Heart right ventricle (tissue), 16 donors: ENCODE measurements at regions not wholly inside any gene's neighbourhood (a gene's known extent, or its start where the extent isn't known, plus 50 kb on each side); places are given as distances from the start of the nearest gene placed in this dataset.

ENCODE experiments used
- ATAC-seq, 8 donors: fragments of 200-7000 bp; cut with Tn5 transposase; one replicate each; pipeline ENCODE4 v1.9.1; 2020; ENCODE audit warnings: mild to moderate bottlenecking in 8 of 8, moderate library complexity in 8 of 8, moderate number of reproducible peaks in 1 of 8
- DNase-seq, 2 donors: peaks; one replicate each; pipeline ENCODE4 v3.0.0-alpha.2; 2020
- H3K27ac ChIP-seq, 10 donors: fragments of 200-600 bp; sonication (generic) in 2 of 10; one replicate each; pipeline versions ENCODE4 v1.5.0 to v1.8.0; 2020 to 2022; ENCODE audit warnings: mild to moderate bottlenecking in 3 of 10
- H3K27me3 ChIP-seq, 7 donors: fragments of 200-600 bp; one replicate each; pipeline ENCODE4 v1.8.0; 2021 to 2022; ENCODE audit warnings: mild to moderate bottlenecking in 2 of 7
- H3K36me3 ChIP-seq, 9 donors: fragments of 200-600 bp; sonication (generic) in 1 of 9; one replicate each; pipeline versions ENCODE4 v1.5.0 to v1.8.0; 2020 to 2022; ENCODE audit warnings: mild to moderate bottlenecking in 2 of 9
- H3K4me1 ChIP-seq, 9 donors: fragments of 200-600 bp; sonication (generic) in 1 of 9; one replicate each; pipeline versions ENCODE4 v1.5.0 to v1.8.0; 2020 to 2022; ENCODE audit warnings: mild to moderate bottlenecking in 4 of 9
- H3K4me3 ChIP-seq, 10 donors: fragments of 200-600 bp; sonication (generic) in 2 of 10; one replicate each; pipeline versions ENCODE4 v1.5.0 to v1.8.0; 2020 to 2022; ENCODE audit warnings: mild to moderate bottlenecking in 7 of 10, moderate library complexity in 2 of 10
- H3K9me3 ChIP-seq, 11 donors: fragments of 200-600 bp in 10 of 11; sonication (generic) in 2 of 11; one replicate each; pipeline versions ENCODE4 v1.5.0 to v1.8.0; 2013 to 2022; ENCODE audit warnings: mild to moderate bottlenecking in 2 of 11, control low read depth in 1 of 11, moderate library complexity in 1 of 11
- CTCF ChIP-seq, 9 donors: fragments of 200-600 bp; sonication (generic) in 2 of 9; IDR thresholded peaks; one replicate each; pipeline versions ENCODE4 v1.5.0 to v1.8.0; 2021 to 2022; ENCODE audit warnings: antibody characterized with exemption in 9 of 9, mild to moderate bottlenecking in 5 of 9, moderate library complexity in 1 of 9
- WGBS, 2 donors: extraction: QIAGEN DNeasy Blood & Tissue Kit; methylation state at CpG; one replicate each; pipeline ENCODE4 v1.1.7; 2013; ENCODE audit warnings: inconsistent platforms in 1 of 2; 5-methylcytosine and 5-hydroxymethylcytosine counted together
- intact Hi-C, 10 donors: fragments of 100-400 bp; cut with DNase I; formaldehyde crosslinking; loops; one replicate each; pipeline versions ENCODE4 v1.11.1 to v1.14.2; 2022
- donor health status: Arrhythmogenic right ventricular cardiomyopathy.
- donor health status: ischemic (EF 13 %, LVEDD 7.1; RV severe dilation, severe dysfunction).
- donor health status: healthy with polysubstance abuse.
- donor health status: DM: no; HTN: yes; CAD: no.
- donor health status: DM: no; HTN: no; CAD: no.
- donor health status: ischemic (EF 25% LVEDD 6.9; RV normal size, moderate dysfunction).
- donor health status: ischemic (EF 25% LVEDD 5.7; RV mildly dilated, moderate dysfunction).
- donor health status: healthy.
- donor health status: DM: yes; HTN: yes; CAD: no.
- donor health status: Ischemic cardiomyopathy.
- donor health status: ischemic (EF 35%, LVEDD 5.7; RV mildly dilated, moderate dysfunction).
- donor health status: nonischemic (EF 11% LVEDD 7.7; RV severe dilation, severe dysfunction).
- donor health status: DM: yes; HTN: yes; CAD: no.
- donor health status: PGD.
- donor health status: ischemic (EF 29% LVEDD 5.4; RV normal size, mild dysfunction).
- donor health status: nonischemic (EF 23%, LVEDD 6.1; RV moderate dilation, normal function).

GRCh38 chr2:76469066-76469465 is 758.4 kb upstream of the GCFC2 start:
- no peak overlapping the region for H3K4me3 ChIP-seq
- 62 to 63% methylated on average over 4 of the region's 4 CpGs for WGBS, 2 donors
- no peak overlapping the region for H3K27ac ChIP-seq
- H3K27me3 ChIP-seq = no peaks in the 10 kb centered on the region
- no peak for DNase-seq
- no peaks in the 10 kb centered on the region for H3K36me3 ChIP-seq
- H3K9me3 ChIP-seq = peaks cover 0 to 16% (median 0%) of the 10 kb centered on the region in 11 donors
- intact Hi-C loops = loop anchor here in 1 of 10 donors (10.0 kb wide), 1 partner anchor 264 kb away; no protein-coding TSS in a partner anchor
- no peak for ATAC-seq
- no peak for TF ChIP-seq CTCF (IDR thresholded peaks at IDR 0.05)
- no peaks in the 10 kb centered on the region for H3K4me1 ChIP-seq

- no peak for DNase-seq
- no peak overlapping the region for H3K4me3 ChIP-seq
- H3K27me3 ChIP-seq = no peaks in the 10 kb centered on the region
- peaks cover 0 to 13% (median 0%) of the 10 kb centered on the region in 11 donors for H3K9me3 ChIP-seq
- 90 to 93% methylated on average over 2 of the region's 2 CpGs for WGBS, 2 donors
- no peak overlapping the region for H3K27ac ChIP-seq
- ATAC-seq = no peak
- TF ChIP-seq CTCF (IDR thresholded peaks at IDR 0.05) = no peak
- no peaks in the 10 kb centered on the region for H3K36me3 ChIP-seq
- no peaks in the 10 kb centered on the region for H3K4me1 ChIP-seq
- intact Hi-C loops = loop anchor here in 1 of 10 donors (10.0 kb wide), 1 partner anchor 263 kb away; no protein-coding TSS in a partner anchor
Measured at GRCh38 chr2:76467326-76467725, 756.6 kb upstream of the GCFC2 start.

- intact Hi-C loops = loop anchor here in 2 of 10 donors (5.0 to 10.0 kb wide), 2 partner anchors 260 to 267 kb away; no protein-coding TSS in a partner anchor
- Histone ChIP-seq H3K4me3 (no peak overlapping the region), H3K27ac (no peak overlapping the region), H3K36me3 (no peaks in the 10 kb centered on the region), H3K27me3 (no peaks in the 10 kb centered on the region), H3K4me1 (no peaks in the 10 kb centered on the region), H3K9me3 (no peaks in the 10 kb centered on the region)
- TF ChIP-seq CTCF (IDR thresholded peaks at IDR 0.05) = peak in 1 of 9 donors; percentile 27
- 56 to 58% methylated on average over 2 of the region's 2 CpGs for WGBS, 2 donors
- ATAC-seq (no peak), DNase-seq (no peak)
Measured at GRCh38 chr2:76464310-76464709, 753.6 kb upstream of the GCFC2 start.

GRCh38 chr2:76461431-76461830 is 750.7 kb upstream of the GCFC2 start:
- Histone ChIP-seq H3K4me1 (no peaks in the 10 kb centered on the region), H3K9me3 (no peaks in the 10 kb centered on the region), H3K27ac (no peak overlapping the region), H3K36me3 (no peaks in the 10 kb centered on the region), H3K27me3 (no peaks in the 10 kb centered on the region), H3K4me3 (no peak overlapping the region)
- no peak for TF ChIP-seq CTCF (IDR thresholded peaks at IDR 0.05)
- ATAC-seq (no peak), DNase-seq (no peak)
- intact Hi-C loops = loop anchor here in 2 of 10 donors (5.0 to 10.0 kb wide), 2 partner anchors 257 to 264 kb away; no protein-coding TSS in a partner anchor
- WGBS, 2 donors = 67 to 73% methylated on average over 4 of the region's 4 CpGs
